ENCODE measurements at regions not wholly inside any gene's neighbourhood (a gene's known extent, or its start where the extent isn't known, plus 50 kb on each side); places are given as distances from the start of the nearest gene placed in this dataset.

GRCh38 chr2:200761266-200761665, 50.4 kb upstream of the BZW1 start:
- WGBS (ENCODE audit: insufficient coverage): 83% methylated on average over 1 of the region's 1 CpG
- ChIA-PET CTCF (interaction anchor here (0.9 kb wide), 1 partner anchor 58 kb away, joined by 4 read pairs; no protein-coding TSS in a partner anchor), POLR2A (no interaction called here)
- Histone ChIP-seq H3K27ac (ENCODE audit: insufficient read depth in 1 of 2, low read depth in 1 of 2, low read length in 2 of 2, poor library complexity in 1 of 2, severe bottlenecking in 2 of 2) (no peak overlapping the region), H3K4me3 (ENCODE audit: control insufficient read depth in 1 of 7, extremely low read depth in 1 of 7, insufficient read depth in 4 of 7, low read depth in 2 of 7, low read length in 6 of 7) (no peak overlapping the region), H3K27me3 (replicated peaks in 2 of 5; ENCODE audit: control insufficient read depth in 4 of 5, insufficient read depth in 5 of 5, low read length in 4 of 5) (no peaks in the 10 kb centered on the region), H3K9me3 (ENCODE audit: control extremely low read depth in 1 of 5, control insufficient read depth in 4 of 5, insufficient read depth in 2 of 5, low read depth in 1 of 5, low read length in 4 of 5) (no peaks in the 10 kb centered on the region), H3K36me3 (ENCODE audit: control insufficient read depth in 4 of 4, insufficient read depth in 4 of 4, low read length in 3 of 4) (peaks cover 0 to 21% (median 7%) of the 10 kb centered on the region in 4 experiments), H3K4me1 (ENCODE audit: control extremely low read depth in 1 of 4, control insufficient read depth in 4 of 4, insufficient read depth in 4 of 4, low read length in 3 of 4) (no peaks in the 10 kb centered on the region)
- no peak for DNase-seq

All from common myeloid progenitor, CD34-positive (primary cell).